Uterus (tissue), 3 donors: ENCODE measurements at regions not wholly inside any gene's neighbourhood (a gene's known extent, or its start where the extent isn't known, plus 50 kb on each side); places are given as distances from the start of the nearest gene placed in this dataset.

Source experiments
- DNase-seq, 2 donors: peaks; one replicate each; pipeline ENCODE4 v3.0.0-alpha.2; 2019 to 2020
- H3K27ac ChIP-seq, 2 donors: fragments of 200-600 bp; sonication (generic); 1 replicate in 1 of 2; 2 replicates in 1 of 2; pipeline ENCODE4 v1.5.1; 2016 to 2018
- H3K27me3 ChIP-seq, 2 donors: fragments of 200-600 bp; sonication (generic); one replicate each; pipeline ENCODE4 v1.5.1; 2018 to 2019; ENCODE audit warnings: control low read depth in 1 of 2
- H3K36me3 ChIP-seq, 2 donors: fragments of 200-600 bp; sonication (generic); one replicate each; pipeline ENCODE4 v1.5.1; 2019; ENCODE audit warnings: control low read depth in 1 of 2
- H3K4me1 ChIP-seq, 2 donors: fragments of 200-600 bp; sonication (generic); one replicate each; pipeline ENCODE4 v1.5.1; 2018 to 2019; ENCODE audit warnings: control low read depth in 1 of 2
- H3K4me3 ChIP-seq, 2 donors: fragments of 200-600 bp; sonication (generic); 1 replicate in 1 of 2; 2 replicates in 1 of 2; pipeline ENCODE4 v1.5.1; 2018 to 2019; ENCODE audit warnings: mild to moderate bottlenecking in 1 of 2
- H3K9me3 ChIP-seq, 2 donors: fragments of 200-600 bp; sonication (generic); one replicate each; pipeline ENCODE4 v1.5.1; 2019; ENCODE audit warnings: control low read depth in 1 of 2
- POLR2A ChIP-seq, 2 donors: fragments of 450-650 bp; IDR thresholded peaks; one replicate each; pipeline ENCODE4 v1.6.1; 2016; ENCODE audit warnings: antibody characterized with exemption in 2 of 2, mild to moderate bottlenecking in 1 of 2, moderate library complexity in 1 of 2
- intact Hi-C: fragments of 100-400 bp; cut with DNase I; formaldehyde crosslinking; loops from one replicate; pipeline ENCODE4 v1.15.1; 2023; ENCODE audit warnings: low total_unique reads
- TF ChIP-seq, protein P1 (sequence below), 4 experiments: fragments of 200-600 bp in 2 of 4; fragments of 450-650 bp in 2 of 4; sonication (generic) in 2 of 4; IDR thresholded peaks; one replicate each; pipeline ENCODE4 v1.5.1; 2016 to 2019; ENCODE audit warnings: antibody characterized with exemption in 4 of 4, mild to moderate bottlenecking in 2 of 4, moderate library complexity in 1 of 4
- donor health status: DM: yes; HTN: yes; CAD: no.

DNA sequence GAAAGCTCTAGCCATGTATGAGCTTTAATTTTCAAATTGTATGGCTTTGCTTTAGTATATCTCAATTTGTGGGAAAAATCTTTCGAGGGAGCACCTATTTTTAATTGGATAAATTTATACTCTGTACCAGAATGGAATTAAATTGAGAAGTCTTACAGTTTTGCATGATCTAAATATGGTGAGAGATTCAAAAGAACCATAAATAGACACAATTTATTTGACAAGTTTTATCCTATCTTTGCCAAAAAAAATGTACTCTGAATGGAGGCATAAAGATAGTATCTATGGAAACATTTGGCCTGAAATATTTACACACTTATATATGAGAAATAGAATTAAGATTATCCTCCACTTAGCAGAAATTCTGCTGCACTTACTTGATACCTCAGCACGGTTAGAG, 238.4 kb downstream of the NDUFA10 start:
- DNase-seq = no peak
- no peak for TF ChIP-seq POLR2A (IDR thresholded peaks at IDR 0.05)
- TF ChIP-seq, protein P1, sequence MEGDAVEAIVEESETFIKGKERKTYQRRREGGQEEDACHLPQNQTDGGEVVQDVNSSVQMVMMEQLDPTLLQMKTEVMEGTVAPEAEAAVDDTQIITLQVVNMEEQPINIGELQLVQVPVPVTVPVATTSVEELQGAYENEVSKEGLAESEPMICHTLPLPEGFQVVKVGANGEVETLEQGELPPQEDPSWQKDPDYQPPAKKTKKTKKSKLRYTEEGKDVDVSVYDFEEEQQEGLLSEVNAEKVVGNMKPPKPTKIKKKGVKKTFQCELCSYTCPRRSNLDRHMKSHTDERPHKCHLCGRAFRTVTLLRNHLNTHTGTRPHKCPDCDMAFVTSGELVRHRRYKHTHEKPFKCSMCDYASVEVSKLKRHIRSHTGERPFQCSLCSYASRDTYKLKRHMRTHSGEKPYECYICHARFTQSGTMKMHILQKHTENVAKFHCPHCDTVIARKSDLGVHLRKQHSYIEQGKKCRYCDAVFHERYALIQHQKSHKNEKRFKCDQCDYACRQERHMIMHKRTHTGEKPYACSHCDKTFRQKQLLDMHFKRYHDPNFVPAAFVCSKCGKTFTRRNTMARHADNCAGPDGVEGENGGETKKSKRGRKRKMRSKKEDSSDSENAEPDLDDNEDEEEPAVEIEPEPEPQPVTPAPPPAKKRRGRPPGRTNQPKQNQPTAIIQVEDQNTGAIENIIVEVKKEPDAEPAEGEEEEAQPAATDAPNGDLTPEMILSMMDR (IDR thresholded peaks at IDR 0.05) = no peak
- H3K9me3 ChIP-seq = no peaks in the 10 kb centered on the region
- no peaks in the 10 kb centered on the region for H3K36me3 ChIP-seq
- no peak overlapping the region for H3K4me3 ChIP-seq
- H3K27me3 ChIP-seq = no peaks in the 10 kb centered on the region
- no peaks in the 10 kb centered on the region for H3K4me1 ChIP-seq
- no peak overlapping the region for H3K27ac ChIP-seq
- intact Hi-C loops = no loop called here

DNA sequence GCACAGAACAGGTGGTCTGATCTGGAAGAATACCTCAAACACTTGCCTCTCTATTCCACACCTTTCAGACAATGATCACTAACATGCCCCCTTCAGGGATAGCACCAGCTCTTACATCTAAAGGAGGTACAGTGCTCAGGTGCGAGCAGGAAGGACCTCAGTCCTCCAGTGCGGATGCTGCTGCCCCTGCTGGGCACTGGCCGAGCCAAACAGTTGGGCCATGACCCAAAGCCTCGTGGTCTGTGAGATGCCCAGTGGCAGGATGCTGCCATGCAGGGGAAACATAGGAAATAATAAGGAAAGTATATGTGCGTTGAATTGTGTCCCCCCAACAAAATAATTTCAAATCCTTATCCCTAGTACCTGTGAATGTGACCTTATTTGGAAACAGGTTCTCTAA, 243.7 kb downstream of the NDUFA10 start:
- Histone ChIP-seq H3K36me3 (no peaks in the 10 kb centered on the region), H3K4me3 (no peak overlapping the region), H3K27ac (no peak overlapping the region), H3K4me1 (no peaks in the 10 kb centered on the region), H3K27me3 (no peaks in the 10 kb centered on the region), H3K9me3 (no peaks in the 10 kb centered on the region)
- intact Hi-C loops = no loop called here
- no peak for DNase-seq
- TF ChIP-seq, protein P1 (IDR thresholded peaks at IDR 0.05) = no peak

DNA sequence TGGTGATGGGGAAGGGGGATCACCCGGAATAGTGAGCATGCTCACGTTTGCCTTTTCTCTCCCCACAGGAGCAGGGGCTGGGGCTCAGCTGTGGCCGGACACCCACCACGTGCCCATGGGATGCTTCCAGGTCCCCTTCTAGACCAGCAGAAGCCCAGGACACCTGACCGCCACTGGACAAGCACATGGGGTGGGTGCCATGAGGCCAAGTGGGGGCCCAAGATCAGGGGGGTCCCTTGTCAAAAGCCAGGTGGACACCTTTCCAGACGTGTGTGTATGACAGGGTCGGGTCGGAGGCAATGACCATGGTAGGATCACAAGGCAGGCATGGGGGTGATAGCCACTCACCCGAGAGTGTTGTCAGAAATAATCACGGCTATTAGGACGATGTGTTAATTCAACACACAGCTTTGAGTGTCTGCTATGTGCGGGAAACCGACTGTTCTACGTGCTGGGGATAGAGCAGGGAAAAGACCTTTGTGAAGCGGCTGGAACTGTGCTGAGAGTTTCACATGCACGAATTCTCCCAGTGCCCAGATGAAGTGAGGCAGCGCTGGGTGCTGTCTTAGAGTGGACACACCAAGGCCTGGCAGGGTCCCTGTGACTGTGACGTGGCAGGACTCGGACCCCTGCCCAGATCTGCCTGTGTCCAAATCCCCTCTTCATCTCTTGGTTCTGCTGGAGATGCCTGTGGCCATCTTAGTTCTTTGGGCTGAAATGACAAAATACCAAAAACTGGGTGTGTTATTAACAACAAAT, 244.7 kb downstream of the NDUFA10 start:
- Histone ChIP-seq H3K27ac (no peak overlapping the region), H3K9me3 (no peaks in the 10 kb centered on the region), H3K4me3 (no peak overlapping the region), H3K27me3 (no peaks in the 10 kb centered on the region), H3K4me1 (no peaks in the 10 kb centered on the region), H3K36me3 (no peaks in the 10 kb centered on the region)
- intact Hi-C loops = no loop called here
- no peak for DNase-seq
- TF ChIP-seq, protein P1 (IDR thresholded peaks at IDR 0.05) = no peak
- TF ChIP-seq POLR2A (IDR thresholded peaks at IDR 0.05) = no peak

DNA sequence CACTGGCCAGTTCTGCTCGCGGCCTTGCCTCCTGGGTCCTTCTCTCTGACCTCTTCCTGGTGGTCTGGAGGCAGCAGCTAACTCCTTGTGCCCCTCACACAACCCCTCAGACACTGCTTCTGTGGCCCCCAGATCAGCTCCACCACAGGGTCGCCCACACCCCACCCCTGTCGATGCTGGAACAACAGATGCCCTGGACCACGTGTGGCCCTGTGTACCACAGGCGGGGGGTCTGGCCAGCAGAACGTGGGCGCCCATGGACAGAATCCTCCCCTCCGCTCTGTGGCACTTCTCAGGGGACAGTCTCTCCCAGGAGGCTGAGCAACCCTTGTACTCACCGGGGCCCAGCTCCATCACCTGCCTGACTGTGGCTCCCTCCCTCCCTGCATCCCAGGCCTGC, 245.6 kb downstream of the NDUFA10 start:
- DNase-seq = no peak
- intact Hi-C loops = no loop called here
- H3K36me3 ChIP-seq = no peaks in the 10 kb centered on the region
- H3K4me3 ChIP-seq = no peak overlapping the region
- no peaks in the 10 kb centered on the region for H3K4me1 ChIP-seq
- H3K27me3 ChIP-seq = no peaks in the 10 kb centered on the region
- no peak overlapping the region for H3K27ac ChIP-seq
- no peaks in the 10 kb centered on the region for H3K9me3 ChIP-seq
- TF ChIP-seq, protein P1 (IDR thresholded peaks at IDR 0.05) = no peak
- TF ChIP-seq POLR2A (IDR thresholded peaks at IDR 0.05) = no peak

DNA sequence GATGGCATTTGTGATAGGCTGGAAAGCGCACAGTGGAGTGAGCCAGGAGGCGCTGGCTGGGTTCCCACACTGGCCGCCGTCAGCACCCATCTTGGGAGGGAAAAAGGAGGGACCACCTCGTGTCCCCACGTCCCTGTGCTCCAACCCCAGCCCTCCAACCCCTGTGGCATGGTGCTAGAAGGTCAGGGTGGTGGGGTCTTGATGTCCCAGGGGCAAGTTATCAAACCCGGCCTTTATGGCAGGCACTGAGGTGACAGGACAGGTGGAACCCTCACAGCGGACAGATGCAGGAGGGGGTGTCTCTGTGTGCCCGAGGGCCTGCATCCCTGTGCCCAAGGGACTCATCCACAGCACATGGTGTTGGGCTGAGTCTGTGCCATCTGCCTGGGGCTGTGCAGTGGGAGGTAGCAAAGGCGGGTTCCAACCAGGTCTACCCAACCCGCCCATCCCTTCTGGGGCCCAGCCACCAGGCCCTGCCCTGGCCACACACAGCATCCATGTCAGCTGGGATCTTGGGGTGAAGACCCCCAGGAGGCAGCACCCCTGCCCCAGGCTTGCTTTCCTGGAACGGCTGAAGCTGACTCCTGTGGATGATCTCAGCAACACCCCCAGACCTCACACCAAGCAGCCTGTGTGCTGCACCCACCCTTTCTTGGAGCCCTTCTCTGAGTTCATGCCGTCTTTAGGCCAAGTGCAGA, 246.1 kb downstream of the NDUFA10 start:
- H3K4me1 ChIP-seq = no peaks in the 10 kb centered on the region
- DNase-seq = no peak
- intact Hi-C loops = no loop called here

More for the DNA sequence above, 246.1 kb downstream of the NDUFA10 start:
- Histone ChIP-seq H3K9me3 (no peaks in the 10 kb centered on the region), H3K27ac (no peak overlapping the region), H3K36me3 (no peaks in the 10 kb centered on the region), H3K27me3 (no peaks in the 10 kb centered on the region), H3K4me3 (no peak overlapping the region)
- TF ChIP-seq, protein P1 (IDR thresholded peaks at IDR 0.05) = no peak
- TF ChIP-seq POLR2A (IDR thresholded peaks at IDR 0.05) = no peak
